Omental fat pad (tissue), 3 donors: ENCODE measurements at regions not wholly inside any gene's neighbourhood (a gene's known extent, or its start where the extent isn't known, plus 50 kb on each side); places are given as distances from the start of the nearest gene placed in this dataset.
"Not testable (repeated sequence)": the region's sequence is repeated elsewhere in the genome, so short reads cannot be mapped to it uniquely, and the experiment has no call there.

Experiments
- ATAC-seq: fragments of 150-250 bp; one replicate; pipeline ENCODE4 v1.9.1; 2016; ENCODE audit warnings: mild to moderate bottlenecking, moderate library complexity; ENCODE audit not compliant: low FRiP score
- DNase-seq: peaks from one replicate; pipeline ENCODE4 v3.0.0-alpha.2; 2019; ENCODE audit warnings: low spot score
- CTCF ChIP-seq, 3 donors: fragments of 450-650 bp; IDR thresholded peaks; one replicate each; pipeline ENCODE4 v1.5.1; 2016 to 2017; ENCODE audit warnings: antibody characterized with exemption in 3 of 3, mild to moderate bottlenecking in 3 of 3, moderate library complexity in 2 of 3

- no peak for ATAC-seq
- no peak for TF ChIP-seq CTCF (IDR thresholded peaks at IDR 0.05)
- DNase-seq: no peak
Measured at GRCh38 chr6:144566868-144567615, 281.9 kb downstream of the UTRN start.

- DNase-seq (no peak), ATAC-seq (no peak)
- TF ChIP-seq CTCF (IDR thresholded peaks at IDR 0.05): no peak
Measured at GRCh38 chr6:144568241-144568640, 283.1 kb downstream of the UTRN start.

GRCh38 chr6:144572541-144572940 lies 287.4 kb downstream of the UTRN start:
- not testable (repeated sequence) for ATAC-seq, DNase-seq

GRCh38 chr6:144574796-144575195 lies 289.7 kb downstream of the UTRN start:
- no peak for TF ChIP-seq CTCF (IDR thresholded peaks at IDR 0.05)

GRCh38 chr6:144575327-144575726 lies 290.2 kb downstream of the UTRN start:
- no peak for TF ChIP-seq CTCF (IDR thresholded peaks at IDR 0.05)
- no peak for DNase-seq
- no peak for ATAC-seq

More at GRCh38 chr6:144574796-144575195, 289.7 kb downstream of the UTRN start:
- ATAC-seq (no peak), DNase-seq (no peak)

GRCh38 chr6:144576871-144577270 lies 291.7 kb downstream of the UTRN start:
- ATAC-seq (no peak), DNase-seq (no peak)
- TF ChIP-seq CTCF (IDR thresholded peaks at IDR 0.05): no peak

- DNase-seq: no peak
- no peak for TF ChIP-seq CTCF (IDR thresholded peaks at IDR 0.05)
- ATAC-seq: no peak
Measured at GRCh38 chr6:144578385-144579350, 293.5 kb downstream of the UTRN start.
